ENCODE measurements at regions not wholly inside any gene's neighbourhood (a gene's known extent, or its start where the extent isn't known, plus 50 kb on each side); places are given as distances from the start of the nearest gene placed in this dataset.

GRCh38 chr1:57982852-57983251, 559.0 kb upstream of the DAB1 start:
- DNase-seq: no peak

DNA sequence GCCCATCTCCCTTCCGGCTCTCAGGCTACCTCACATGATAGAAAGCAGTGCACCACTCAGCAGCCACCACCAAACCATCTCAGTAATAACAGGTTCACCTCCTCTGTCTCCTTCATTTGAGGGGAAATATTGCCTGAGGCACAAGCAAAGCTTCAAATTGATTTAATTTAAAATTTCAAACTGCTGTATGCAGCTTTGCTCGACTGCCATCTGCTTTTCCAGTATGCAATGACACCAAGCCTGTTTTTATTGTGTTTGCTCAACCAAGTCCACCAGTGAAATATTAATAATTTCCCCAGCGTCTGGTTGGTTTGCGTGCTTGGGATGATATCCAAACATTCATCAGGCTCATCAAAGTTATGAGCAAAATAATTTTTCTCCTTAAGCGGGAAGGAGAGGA, 552.4 kb upstream of the DAB1 start:
- DNase-seq: no peak

- no peak for DNase-seq
These were observed 544.5 kb upstream of the DAB1 start for GRCh38 chr1:57968321-57968720.

GRCh38 chr1:57966751-57967406, 543.0 kb upstream of the DAB1 start:
- no peak for DNase-seq

DNA sequence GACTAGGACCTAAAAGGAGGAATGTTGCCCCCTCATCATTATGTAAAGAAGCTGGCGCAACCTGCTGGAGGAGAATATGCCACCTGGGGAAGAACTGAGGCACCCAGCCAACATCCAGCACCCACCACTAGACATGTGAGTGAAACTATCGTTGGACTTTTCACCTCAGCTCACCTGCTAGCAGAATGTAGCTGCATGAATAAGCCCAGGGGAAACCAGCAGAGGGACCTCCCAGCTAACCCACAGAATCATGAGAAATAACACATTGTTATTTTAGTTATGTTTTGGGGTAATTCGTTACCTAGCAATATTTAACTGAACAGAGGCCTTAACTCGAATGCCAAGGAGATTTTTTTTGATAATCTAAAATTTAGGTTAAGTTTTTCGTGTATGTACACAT, 542.5 kb upstream of the DAB1 start:
- DNase-seq: no peak

DNA sequence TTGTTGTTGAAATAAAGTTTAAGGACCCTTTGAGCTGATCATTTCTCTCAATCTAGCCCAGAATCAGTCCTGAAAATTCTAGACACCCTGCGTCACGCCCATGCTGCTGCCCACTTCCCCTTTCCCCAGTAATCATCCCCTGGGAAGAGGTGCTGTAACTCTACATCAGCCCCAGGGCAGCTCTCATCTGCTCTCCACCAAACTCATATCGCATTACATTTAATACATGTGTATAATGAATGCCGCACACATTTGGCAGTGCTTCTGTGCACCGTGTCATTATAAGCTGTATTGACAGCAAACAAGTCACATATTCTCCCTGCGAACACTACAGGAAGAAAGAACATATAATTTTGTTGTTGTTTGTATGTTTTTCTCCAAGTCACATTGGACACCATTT, 539.7 kb upstream of the DAB1 start:
- no peak for DNase-seq

- no peak for DNase-seq
These were observed 535.8 kb upstream of the DAB1 start for GRCh38 chr1:57959531-57960241.

DNA sequence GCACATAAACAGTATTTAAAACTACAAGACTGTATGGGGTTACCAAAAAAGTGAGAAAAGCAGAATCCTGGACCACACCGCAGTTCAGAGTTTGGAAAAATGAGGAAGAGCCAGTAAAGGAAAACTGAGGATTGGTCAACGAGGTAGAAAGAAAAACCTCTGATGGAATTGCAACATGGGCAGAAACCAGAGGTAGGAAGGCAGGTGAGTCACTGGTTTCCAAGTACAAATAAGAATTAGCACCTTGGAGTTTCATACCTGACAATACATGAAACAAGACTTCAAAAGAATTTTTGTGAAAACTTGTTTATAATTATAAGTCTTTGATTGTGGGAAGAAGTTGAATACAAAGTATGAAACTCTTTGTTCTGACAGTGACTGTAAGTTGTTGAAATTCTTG, 533.7 kb upstream of the DAB1 start:
- no peak for DNase-seq

DNA sequence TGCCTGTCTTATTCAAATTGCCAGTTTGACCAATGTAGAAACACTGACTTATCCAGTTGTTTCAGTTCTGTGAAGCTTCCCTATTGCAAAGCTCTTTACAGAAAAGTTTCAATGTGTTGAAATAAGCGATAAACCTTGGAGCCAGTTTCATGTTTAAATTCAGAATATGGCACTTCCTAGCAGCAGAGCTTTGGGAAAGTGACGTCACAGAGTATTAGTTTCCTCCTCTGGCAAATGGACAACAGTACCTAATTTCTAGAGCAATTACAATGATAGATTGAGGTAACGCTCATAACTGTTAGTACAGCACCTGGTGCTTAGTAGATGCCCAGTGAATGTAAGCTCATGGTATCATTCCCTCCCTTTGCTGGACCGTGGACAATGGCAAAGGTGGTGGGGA, 527.5 kb upstream of the DAB1 start:
- no peak for DNase-seq

GRCh38 chr1:57949168-57949567, 525.3 kb upstream of the DAB1 start:
- DNase-seq: no peak

- no peak for DNase-seq
These were observed 523.6 kb upstream of the DAB1 start for GRCh38 chr1:57947471-57947870.

DNA sequence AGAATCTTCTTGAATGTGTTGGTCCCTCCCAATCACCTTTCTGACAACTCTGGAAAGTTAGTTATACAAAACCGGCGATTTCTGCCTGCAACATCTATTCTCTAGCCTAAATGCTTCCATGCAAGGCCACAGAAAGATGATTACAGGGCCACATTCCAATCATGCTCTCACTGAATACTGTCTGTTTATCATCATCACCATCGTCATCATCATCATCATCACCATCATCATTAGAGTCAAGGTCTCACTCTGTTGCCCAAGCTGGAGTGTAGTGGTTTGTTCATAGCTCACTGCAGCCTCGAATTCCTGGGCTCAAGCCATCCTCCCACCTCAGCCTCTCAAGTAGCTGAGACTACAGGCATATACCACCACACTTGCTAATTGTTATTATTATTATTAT, 521.2 kb upstream of the DAB1 start:
- DNase-seq: no peak

DNA sequence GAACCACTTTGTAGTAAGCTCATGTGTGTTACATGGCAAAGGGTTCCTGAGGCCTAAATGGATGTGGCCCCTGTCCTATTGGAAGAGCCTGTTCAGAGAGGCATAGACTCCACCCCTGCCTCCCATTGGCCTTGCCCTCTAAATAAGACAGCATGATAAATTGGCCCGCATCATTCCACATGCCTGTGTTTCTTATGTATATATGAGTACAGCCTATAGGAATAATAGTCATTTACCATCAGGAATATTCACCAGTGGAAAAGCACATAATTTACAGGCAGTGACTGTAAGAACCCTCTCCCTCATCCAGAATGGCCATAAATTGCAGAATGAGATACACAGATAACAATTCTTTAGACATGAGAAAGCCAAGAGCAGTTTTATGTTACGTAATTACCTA, 519.5 kb upstream of the DAB1 start:
- DNase-seq: no peak

DNA sequence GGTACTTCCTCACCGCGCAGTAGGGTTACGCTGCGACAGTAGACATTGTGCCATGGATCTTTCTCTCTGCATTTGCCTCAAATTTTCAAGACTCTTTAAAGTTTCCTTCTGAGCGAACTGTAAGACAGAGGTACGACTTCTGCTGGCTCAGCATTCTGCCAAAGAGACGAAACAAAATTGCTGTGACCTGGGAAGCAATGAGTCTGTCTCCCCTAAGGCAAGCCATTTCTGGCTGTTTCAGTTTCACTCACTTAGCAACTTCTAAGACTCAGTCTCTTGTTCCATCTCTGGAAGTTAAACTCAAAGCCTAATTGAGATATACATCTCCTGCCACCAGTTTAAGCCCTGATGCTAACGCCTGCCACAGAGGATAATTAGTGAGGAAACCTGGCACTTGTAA, 510.9 kb upstream of the DAB1 start:
- DNase-seq: no peak

DNA sequence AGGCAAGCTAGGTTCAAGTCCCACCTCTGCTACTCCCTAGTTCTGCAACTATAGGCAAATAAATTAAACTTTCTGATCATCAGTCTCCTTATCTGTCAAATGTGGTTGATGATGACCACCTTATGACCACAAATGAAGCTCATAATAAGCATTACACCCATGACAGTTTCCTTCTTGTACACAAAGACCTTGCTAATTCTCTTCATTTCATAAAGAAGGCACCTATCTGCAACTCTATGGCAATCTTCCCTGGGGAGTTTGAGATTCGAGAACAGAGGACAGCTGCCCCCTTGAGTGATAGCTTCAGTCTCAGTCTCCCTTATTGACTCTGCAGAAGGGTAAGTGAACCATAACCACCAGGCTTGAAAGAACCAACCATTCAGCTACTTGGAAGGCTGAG, 503.1 kb upstream of the DAB1 start:
- no peak for DNase-seq

GRCh38 chr1:57926025-57926552, 502.2 kb upstream of the DAB1 start:
- no peak for DNase-seq

DNA sequence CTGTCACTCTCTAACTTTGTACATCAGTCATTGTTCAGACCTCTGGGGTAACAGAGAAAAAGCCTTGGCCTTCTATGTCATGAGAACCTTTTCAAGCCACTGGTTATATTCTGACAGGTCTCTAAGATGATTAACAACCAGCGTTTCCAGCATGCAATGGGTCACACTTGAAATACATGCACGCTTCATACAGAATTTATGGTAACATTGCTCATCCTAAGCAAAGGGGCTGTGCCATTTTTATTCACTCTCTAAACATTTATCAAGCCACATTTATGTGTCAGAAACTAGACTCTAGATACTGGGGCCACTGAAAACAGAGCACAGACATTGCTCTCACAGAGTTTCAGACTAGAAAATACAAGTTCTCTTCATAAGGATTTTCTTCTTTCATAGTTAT, 501.4 kb upstream of the DAB1 start:
- no peak for DNase-seq

DNA sequence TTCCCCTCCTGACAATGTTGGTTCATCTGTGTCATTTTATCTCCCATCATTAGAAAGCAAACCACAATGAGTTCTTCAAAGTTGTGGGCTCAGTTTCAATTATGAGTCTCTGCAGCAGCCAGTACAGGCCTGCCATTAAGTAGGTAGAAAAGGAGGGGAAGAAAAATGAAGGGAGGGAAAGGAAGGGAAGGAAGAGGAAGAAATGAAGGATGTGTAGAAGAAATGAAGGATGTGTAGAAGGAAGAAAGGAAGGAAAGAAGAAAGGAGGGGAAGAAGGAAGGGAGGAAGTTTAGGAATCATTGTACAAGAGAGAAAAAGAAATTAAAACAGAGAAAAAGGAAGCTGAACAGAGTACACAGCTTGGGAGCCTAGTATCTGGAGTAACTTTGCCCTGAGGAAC, 498.3 kb upstream of the DAB1 start:
- DNase-seq: no peak

DNA sequence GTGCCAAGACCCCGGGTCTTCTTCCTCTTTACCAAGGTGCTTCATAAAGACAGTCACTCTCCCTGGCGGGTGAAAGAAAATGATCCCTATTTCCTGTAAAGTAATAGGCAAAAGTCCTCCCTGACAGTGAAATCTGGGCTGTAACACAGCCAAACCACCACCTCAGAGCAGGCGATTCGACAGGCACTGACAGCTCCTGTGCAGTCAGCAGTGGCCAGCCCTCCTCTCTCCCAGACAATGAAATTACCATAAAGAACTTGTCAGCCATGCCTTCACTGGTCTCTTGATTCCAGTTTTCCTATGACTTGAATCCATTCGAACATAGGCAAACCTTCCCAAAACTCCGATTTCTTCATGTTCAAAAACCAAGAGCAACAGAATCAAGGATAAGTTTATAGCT, 492.2 kb upstream of the DAB1 start:
- no peak for DNase-seq

DNA sequence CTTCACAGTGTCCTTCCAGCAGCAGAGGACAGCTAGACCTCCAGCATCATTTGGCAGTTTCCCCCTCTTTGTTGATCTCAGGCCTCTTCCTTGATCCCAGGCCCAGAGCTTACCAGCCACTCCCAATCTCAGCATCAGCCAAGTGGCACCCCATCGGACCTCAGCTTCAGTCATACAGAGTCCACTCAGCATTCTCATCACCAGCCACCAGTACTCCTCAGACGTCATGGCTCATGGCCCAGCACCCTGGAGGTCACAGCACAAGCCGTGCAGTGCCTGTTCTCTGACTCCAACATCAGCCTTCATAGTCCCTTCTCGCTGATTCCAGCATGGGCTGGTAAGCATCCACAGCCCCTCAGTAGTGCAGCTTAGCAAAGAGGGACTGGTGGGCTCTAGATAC, 487.6 kb upstream of the DAB1 start:
- no peak for DNase-seq

- no peak for DNase-seq
These were observed 486.9 kb upstream of the DAB1 start for GRCh38 chr1:57910782-57911181.

- DNase-seq: no peak
These were observed 486.4 kb upstream of the DAB1 start for GRCh38 chr1:57910305-57910704.

- DNase-seq: no peak
These were observed 484.5 kb upstream of the DAB1 start for GRCh38 chr1:57908147-57908890.
